ENCODE measurements at regions not wholly inside any gene's neighbourhood (a gene's known extent, or its start where the extent isn't known, plus 50 kb on each side); places are given as distances from the start of the nearest gene placed in this dataset.

- Histone ChIP-seq H3K4me3 (ENCODE audit: low read depth, low read length) (no peak overlapping the region), H3K27me3 (ENCODE audit: control insufficient read depth, insufficient read depth, low read length) (no peaks in the 10 kb centered on the region), H3K36me3 (ENCODE audit: control insufficient read depth, insufficient read depth, low read length) (no peaks in the 10 kb centered on the region)
- CTCF ChIA-PET: interaction anchor here (1.3 kb wide), 1 partner anchor 43 kb away, joined by 3 read pairs; no protein-coding TSS in a partner anchor
- no peak for DNase-seq (ENCODE audit: low read depth)
- POLR2A ChIA-PET: no interaction called here
- TF ChIP-seq CTCF (IDR thresholded peaks at IDR 0.05; ENCODE audit: insufficient read depth, low read depth, low read length): no peak
Measured at GRCh38 chr2:59068255-59068654, 827.1 kb upstream of the FANCL start.

- POLR2A ChIA-PET: no interaction called here
- CTCF ChIA-PET: interaction anchor here (1.3 kb wide), 1 partner anchor 42 kb away, joined by 3 read pairs; no protein-coding TSS in a partner anchor
- no peak for DNase-seq (ENCODE audit: low read depth)
- TF ChIP-seq CTCF (IDR thresholded peaks at IDR 0.05; ENCODE audit: insufficient read depth, low read depth, low read length): no peak
- Histone ChIP-seq H3K36me3 (ENCODE audit: control insufficient read depth, insufficient read depth, low read length) (no peaks in the 10 kb centered on the region), H3K27me3 (ENCODE audit: control insufficient read depth, insufficient read depth, low read length) (no peaks in the 10 kb centered on the region), H3K4me3 (ENCODE audit: low read depth, low read length) (no peak overlapping the region)
Measured at GRCh38 chr2:59066787-59067399, 825.8 kb upstream of the FANCL start.

- POLR2A ChIA-PET: interaction anchor here (0.7 kb wide), 1 partner anchor 308 kb away, joined by 3 read pairs; no protein-coding TSS in a partner anchor
- DNase-seq (ENCODE audit: low read depth): peak; percentile 4
- no peak overlapping the region for H3K4me3 ChIP-seq (ENCODE audit: low read depth, low read length)
- CTCF ChIA-PET: no interaction called here
- H3K27me3 ChIP-seq (ENCODE audit: control insufficient read depth, insufficient read depth, low read length): no peaks in the 10 kb centered on the region
- no peak for TF ChIP-seq CTCF (IDR thresholded peaks at IDR 0.05; ENCODE audit: insufficient read depth, low read depth, low read length)
- no peaks in the 10 kb centered on the region for H3K36me3 ChIP-seq (ENCODE audit: control insufficient read depth, insufficient read depth, low read length)
Measured at GRCh38 chr2:59047373-59047995, 806.4 kb upstream of the FANCL start.

GRCh38 chr2:59046401-59047372, 805.6 kb upstream of the FANCL start:
- ChIA-PET POLR2A (no interaction called here), CTCF (no interaction called here)
- Histone ChIP-seq H3K4me3 (ENCODE audit: low read depth, low read length) (no peak overlapping the region), H3K36me3 (ENCODE audit: control insufficient read depth, insufficient read depth, low read length) (no peaks in the 10 kb centered on the region), H3K27me3 (ENCODE audit: control insufficient read depth, insufficient read depth, low read length) (no peaks in the 10 kb centered on the region)
- no peak for DNase-seq (ENCODE audit: low read depth)
- TF ChIP-seq CTCF (IDR thresholded peaks at IDR 0.05; ENCODE audit: insufficient read depth, low read depth, low read length): no peak

- no peak overlapping the region for H3K4me3 ChIP-seq (ENCODE audit: low read depth, low read length)
- ChIA-PET CTCF (interaction anchor here (0.5 to 1.9 kb wide), 3 partner anchors 20 to 319 kb away, joined by 3 to 4 read pairs (median 4); no protein-coding TSS in a partner anchor), POLR2A (no interaction called here)
- H3K27me3 ChIP-seq (ENCODE audit: control insufficient read depth, insufficient read depth, low read length): no peaks in the 10 kb centered on the region
- no peak for DNase-seq (ENCODE audit: low read depth)
- no peak for TF ChIP-seq CTCF (IDR thresholded peaks at IDR 0.05; ENCODE audit: insufficient read depth, low read depth, low read length)
- H3K36me3 ChIP-seq (ENCODE audit: control insufficient read depth, insufficient read depth, low read length): no peaks in the 10 kb centered on the region
Measured at GRCh38 chr2:59044736-59045135, 803.6 kb upstream of the FANCL start.
